ENCODE measurements at regions not wholly inside any gene's neighbourhood (a gene's known extent, or its start where the extent isn't known, plus 50 kb on each side); places are given as distances from the start of the nearest gene placed in this dataset.
"Not testable (repeated sequence)": the region's sequence is repeated elsewhere in the genome, so short reads cannot be mapped to it uniquely, and the experiment has no call there.

DNA sequence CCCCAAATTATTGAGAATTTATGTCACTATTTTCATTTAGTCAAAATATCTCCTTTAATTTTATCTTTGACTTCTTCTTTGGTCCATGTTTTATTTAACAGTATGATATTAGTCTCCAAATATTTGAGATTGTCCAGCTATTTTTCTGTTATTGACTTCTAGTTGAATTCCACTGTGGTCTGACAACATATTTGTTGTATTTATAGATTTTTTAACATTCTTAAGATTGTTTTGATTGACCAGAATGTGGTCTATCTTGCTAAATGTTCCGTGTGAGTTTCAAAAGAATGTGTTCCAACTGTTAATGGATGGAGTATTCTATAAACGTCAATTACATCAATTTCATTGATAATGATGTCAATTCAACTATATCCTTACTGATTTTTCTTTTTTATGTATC lies 1452.1 kb downstream of the SUCLG1 start:
- DNase-seq, result no peak

DNA sequence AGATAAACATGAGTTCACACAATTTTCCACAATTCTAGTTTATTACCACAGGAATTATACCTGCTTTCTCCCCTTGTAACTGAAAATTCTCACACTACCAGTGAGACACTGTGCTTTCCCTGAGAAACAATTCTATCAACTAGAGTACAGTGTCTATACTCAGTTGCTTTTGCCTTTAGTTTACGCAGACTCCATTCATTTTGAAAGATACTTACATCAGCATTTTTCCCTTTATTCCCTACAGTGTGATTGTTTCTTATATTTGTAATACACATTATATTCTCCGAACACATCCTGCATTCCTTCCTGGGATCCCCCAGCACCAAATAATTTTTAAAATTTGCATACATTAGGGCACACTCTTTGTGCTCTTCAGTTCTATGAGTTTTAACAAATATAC lies 1455.5 kb downstream of the SUCLG1 start:
- DNase-seq, result no peak

DNA sequence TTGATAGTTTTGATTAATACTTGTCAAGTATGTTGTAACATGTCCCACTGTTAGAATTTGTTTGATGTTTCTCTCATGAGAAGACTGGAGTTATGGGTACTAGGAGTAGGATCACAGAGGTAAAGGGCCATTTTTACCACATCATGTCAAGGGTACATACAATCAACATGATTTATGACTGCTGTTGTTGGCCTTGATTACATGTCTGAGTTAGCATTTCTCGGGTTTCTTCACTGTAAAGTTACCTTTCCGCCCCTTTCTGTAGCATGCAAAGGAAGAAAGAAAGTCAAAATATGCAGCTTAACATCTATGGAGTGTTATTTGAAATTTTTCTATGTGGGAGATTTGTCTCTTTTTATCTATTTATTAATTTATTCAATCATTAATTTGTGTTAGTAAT lies 1456.4 kb downstream of the SUCLG1 start:
- no peak for DNase-seq

- no peak for DNase-seq
These were observed 1460.3 kb downstream of the SUCLG1 start for GRCh38 chr2:82998781-82999180.

DNA sequence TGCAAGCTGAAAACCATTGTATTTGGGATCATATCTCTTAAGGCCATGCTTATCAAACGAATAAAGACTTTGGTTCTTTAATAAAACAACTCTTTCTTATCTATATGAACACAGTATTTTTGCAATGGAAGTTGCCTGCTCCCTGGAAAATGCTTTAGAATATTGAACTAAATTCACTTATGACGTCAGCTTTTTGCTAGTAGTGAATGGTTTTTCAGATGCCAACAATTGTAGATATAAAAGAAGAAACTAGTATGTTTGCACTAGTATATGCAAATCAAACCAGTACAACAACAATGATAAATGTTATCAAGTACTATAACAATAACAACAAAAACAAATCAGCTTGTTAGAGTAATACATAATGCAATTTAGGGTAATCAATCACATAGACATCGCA lies 1462.9 kb downstream of the SUCLG1 start:
- no peak for DNase-seq

DNA sequence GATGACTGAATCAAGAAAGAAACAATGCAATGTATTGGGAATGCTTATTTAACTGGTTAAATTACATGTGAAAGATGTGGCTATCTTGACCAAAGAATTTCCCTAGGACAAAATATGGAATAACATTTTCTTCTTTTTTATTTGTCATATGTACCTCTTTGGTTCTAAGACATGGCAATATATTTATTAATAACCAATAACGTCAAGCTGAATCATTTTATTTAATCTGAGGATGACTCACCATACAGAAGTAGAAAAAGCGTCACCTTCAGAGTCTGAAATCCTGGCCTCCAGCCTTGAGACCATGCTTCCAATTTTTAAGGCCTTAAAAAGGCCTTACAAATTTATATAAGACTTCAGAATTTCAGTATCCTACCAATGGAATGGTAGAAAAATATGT lies 1464.9 kb downstream of the SUCLG1 start:
- no peak for DNase-seq

- no peak for DNase-seq
These were observed 1465.5 kb downstream of the SUCLG1 start for GRCh38 chr2:82993609-82994008.

GRCh38 chr2:82992968-82993367 lies 1466.1 kb downstream of the SUCLG1 start:
- no peak for DNase-seq

- DNase-seq, result not testable (repeated sequence)
These were observed 1471.4 kb downstream of the SUCLG1 start for GRCh38 chr2:82987706-82988105.

DNA sequence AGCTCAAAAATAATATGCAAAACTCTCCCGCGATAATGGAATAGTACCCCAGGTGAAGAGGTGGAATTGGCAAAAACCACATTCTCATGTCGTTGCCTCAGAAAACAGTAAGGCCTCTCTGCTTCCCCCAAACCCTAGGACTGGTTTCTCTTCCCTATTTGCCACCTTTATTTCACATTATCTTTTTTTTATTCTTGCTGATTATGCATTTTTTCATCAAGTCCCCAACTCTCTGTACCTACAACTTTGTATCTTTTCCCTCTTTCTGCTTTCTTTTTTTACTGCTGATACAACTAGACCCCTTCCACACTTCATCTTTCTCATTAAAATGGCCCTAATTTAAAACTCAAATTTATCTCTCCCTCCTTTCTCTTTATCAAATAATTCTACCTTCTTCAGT lies 1472.2 kb downstream of the SUCLG1 start:
- DNase-seq, result no peak

DNA sequence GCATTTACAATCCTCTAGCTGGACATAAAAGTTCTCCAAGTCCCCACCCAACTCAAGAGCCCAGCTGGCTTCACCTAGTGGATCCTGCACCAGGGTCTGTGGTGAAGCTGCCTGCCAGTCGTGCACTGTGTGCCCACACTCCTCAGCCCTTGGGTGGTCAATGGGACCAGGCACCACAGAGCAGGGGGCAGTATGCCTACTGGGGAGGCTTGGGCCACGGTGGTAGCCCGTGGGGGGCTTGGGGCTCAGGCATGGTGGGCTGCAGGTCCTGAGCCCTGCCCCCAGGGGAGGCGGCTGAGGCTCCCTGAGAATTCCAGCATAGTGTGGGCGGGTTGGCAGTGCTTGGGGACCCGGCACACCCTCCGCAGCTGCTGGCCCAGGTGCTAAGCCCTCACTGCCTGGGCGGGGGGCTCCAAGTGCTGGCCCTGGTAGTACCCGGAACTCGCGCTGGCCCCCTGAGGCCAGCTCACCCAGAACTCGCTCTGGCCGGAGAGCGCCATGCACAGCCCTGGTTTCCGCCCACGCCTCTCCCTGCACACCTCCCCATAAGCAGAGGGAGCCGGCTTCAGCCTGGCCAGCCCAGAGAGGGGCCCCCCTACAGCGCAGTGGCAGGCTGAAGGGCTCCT lies 1473.4 kb downstream of the SUCLG1 start:
- no peak for DNase-seq

- no peak for DNase-seq
These were observed 1490.7 kb downstream of the SUCLG1 start for GRCh38 chr2:82968358-82968757.

DNA sequence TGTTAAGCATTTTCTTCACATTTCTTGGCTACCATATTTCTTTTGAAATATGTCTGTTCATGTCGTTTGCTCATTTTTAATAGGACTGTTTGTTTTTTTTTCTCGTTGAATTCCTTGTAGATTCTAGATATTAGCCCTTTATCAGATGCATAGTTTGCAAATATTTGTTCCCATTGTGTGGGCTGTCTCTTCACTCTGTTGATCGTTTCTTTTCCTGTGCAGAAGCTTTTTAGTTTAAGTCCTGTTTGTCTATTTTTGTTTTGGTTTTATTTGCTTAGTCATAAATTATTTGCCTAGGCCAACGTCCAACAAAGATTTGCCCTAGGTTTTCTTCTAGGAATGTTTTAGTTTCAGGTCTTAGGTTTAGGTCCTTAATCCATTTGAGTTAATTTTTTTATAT lies 1494.7 kb downstream of the SUCLG1 start:
- DNase-seq, result no peak

- no peak for DNase-seq
These were observed 1499.4 kb downstream of the SUCLG1 start for GRCh38 chr2:82959727-82960126.

DNA sequence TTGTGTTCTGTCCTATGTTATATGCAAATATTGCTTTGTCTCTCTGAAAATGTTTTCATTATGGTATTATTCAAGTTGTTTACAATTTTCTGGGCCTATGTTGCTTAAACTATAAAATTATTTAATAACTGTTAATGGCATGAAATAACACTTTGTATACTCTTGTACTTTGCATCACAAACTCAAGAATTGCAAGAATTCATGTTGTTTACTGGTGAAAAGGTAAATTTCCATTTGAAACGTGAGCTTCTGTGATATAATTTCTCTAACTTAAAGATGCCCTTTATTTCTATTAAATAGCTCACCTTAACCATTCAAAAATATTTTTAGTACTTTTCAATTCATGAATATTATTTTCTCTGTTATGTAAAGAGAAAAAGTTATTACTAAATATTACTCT lies 1504.2 kb downstream of the SUCLG1 start:
- no peak for DNase-seq

GRCh38 chr2:82939211-82939610 lies 1519.9 kb downstream of the SUCLG1 start:
- DNase-seq, result no peak

DNA sequence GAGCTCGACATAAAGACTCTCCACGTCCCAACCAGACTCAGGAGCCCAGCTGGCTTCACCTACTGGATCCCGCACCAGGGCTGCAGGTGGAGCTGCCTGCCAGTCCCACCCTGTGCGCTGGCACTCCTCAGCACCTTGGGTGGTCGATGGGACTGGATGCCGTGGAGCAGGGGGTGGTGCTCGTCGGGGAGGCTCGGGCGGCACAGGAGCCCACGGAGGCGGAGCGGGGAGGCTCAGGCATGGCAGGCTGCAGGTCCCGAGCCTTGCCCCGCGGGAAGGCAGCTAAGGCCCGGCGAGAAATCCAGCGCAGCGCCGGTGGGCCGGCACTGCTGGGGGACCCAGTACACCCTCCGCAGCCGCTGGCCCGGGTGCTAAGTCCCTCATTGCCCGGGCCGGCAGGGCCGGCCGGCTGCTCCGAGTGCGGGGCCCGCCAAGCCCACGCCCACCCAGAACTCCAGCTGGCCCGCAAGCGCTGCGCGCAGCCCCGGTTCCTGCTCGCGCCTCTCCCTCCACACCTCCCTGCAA lies 1520.7 kb downstream of the SUCLG1 start:
- not testable (repeated sequence) for DNase-seq

GRCh38 chr2:82913566-82913965 lies 1545.5 kb downstream of the SUCLG1 start:
- no peak for DNase-seq

DNA sequence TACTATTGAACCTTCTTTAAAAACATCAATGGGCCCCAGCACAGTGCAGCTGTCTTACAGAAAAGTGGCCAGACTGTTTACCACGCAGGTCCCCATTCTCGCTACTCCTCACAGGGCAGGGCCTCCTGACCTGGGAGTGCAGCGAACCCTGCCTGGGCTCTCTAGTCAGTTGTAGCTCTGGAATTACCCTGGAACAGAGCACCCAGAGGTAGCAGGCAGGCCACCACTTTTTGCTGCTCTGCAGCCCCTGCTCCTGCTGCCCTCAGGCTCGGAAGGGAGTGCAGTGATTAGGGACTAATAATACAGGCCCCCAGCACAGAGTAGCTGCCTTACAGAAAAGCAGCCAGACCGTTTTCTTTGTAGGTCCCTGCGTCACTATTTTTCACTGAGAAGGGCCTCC lies 1563.0 kb downstream of the SUCLG1 start:
- DNase-seq, result no peak

- no peak for DNase-seq
These were observed 1565.9 kb downstream of the SUCLG1 start for GRCh38 chr2:82893190-82893589.

DNA sequence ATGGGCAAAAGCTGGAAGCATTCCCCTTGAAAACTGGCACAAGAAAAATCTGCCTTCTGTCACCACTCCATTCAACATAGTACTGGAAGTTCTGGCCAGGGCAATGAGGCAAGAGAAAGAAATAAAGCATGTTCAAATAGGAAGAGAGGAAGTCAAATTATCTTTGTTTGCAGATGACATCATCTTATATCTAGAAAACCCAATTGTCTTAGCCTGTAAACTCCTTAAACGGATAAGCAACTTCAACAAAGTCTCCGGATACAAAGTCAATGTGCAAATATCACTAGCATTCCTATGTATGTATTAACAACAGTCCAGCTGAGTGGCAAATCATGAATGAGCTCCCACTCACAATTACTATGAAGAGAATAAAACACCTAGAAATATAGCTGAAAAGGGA lies 1579.3 kb downstream of the SUCLG1 start:
- no peak for DNase-seq

GRCh38 chr2:82875858-82876257 lies 1583.2 kb downstream of the SUCLG1 start:
- DNase-seq, result no peak

- DNase-seq, result no peak
These were observed 1601.1 kb downstream of the SUCLG1 start for GRCh38 chr2:82857967-82858366.

- DNase-seq, result no peak
These were observed 1605.8 kb downstream of the SUCLG1 start for GRCh38 chr2:82853299-82853698.

- DNase-seq, result no peak
These were observed 1606.3 kb downstream of the SUCLG1 start for GRCh38 chr2:82852787-82853186.

All from NCI-H1092 treated with DMSO at 0.1 percent for 48 hours (cell line).